CD4-positive, alpha-beta T cell treated with Interleukin-21 for 1 hour (primary cell): ENCODE measurements at regions not wholly inside any gene's neighbourhood (a gene's known extent, or its start where the extent isn't known, plus 50 kb on each side); places are given as distances from the start of the nearest gene placed in this dataset.

Experiments used
- DNase-seq: peaks from one replicate; pipeline ENCODE4 v3.0.0-alpha.2; 2020

GRCh38 chr9:776086-776485 is 65.4 kb upstream of the DMRT1 start:
- DNase-seq, result no peak

GRCh38 chr9:777978-778377 is 63.5 kb upstream of the DMRT1 start:
- no peak for DNase-seq

- no peak for DNase-seq
Measured at GRCh38 chr9:784202-784601, 57.3 kb upstream of the DMRT1 start.

GRCh38 chr9:784916-785315 is 56.6 kb upstream of the DMRT1 start:
- DNase-seq, result no peak

GRCh38 chr9:785997-786396 is 55.5 kb upstream of the DMRT1 start:
- no peak for DNase-seq

GRCh38 chr9:786405-786804 is 55.1 kb upstream of the DMRT1 start:
- DNase-seq, result no peak

GRCh38 chr9:788777-789176 is 52.7 kb upstream of the DMRT1 start:
- DNase-seq, result no peak
